ENCODE measurements at regions not wholly inside any gene's neighbourhood (a gene's known extent, or its start where the extent isn't known, plus 50 kb on each side); places are given as distances from the start of the nearest gene placed in this dataset.

- TF ChIP-seq CTCF (IDR thresholded peaks at IDR 0.05; ENCODE audit: borderline replicate concordance, extremely low read depth, low read length, poor library complexity, severe bottlenecking) (no peak), EZH2 (IDR thresholded peaks at IDR 0.05; ENCODE audit: borderline replicate concordance, low read depth, low read length, severe bottlenecking) (no peak)
Measured at GRCh38 chr1:199774433-199775089, 252.9 kb upstream of the NR5A2 start.

Data from DND-41 (cell line).